ENCODE measurements at regions not wholly inside any gene's neighbourhood (a gene's known extent, or its start where the extent isn't known, plus 50 kb on each side); places are given as distances from the start of the nearest gene placed in this dataset.

- TF ChIP-seq, protein P1, sequence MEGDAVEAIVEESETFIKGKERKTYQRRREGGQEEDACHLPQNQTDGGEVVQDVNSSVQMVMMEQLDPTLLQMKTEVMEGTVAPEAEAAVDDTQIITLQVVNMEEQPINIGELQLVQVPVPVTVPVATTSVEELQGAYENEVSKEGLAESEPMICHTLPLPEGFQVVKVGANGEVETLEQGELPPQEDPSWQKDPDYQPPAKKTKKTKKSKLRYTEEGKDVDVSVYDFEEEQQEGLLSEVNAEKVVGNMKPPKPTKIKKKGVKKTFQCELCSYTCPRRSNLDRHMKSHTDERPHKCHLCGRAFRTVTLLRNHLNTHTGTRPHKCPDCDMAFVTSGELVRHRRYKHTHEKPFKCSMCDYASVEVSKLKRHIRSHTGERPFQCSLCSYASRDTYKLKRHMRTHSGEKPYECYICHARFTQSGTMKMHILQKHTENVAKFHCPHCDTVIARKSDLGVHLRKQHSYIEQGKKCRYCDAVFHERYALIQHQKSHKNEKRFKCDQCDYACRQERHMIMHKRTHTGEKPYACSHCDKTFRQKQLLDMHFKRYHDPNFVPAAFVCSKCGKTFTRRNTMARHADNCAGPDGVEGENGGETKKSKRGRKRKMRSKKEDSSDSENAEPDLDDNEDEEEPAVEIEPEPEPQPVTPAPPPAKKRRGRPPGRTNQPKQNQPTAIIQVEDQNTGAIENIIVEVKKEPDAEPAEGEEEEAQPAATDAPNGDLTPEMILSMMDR (IDR thresholded peaks at IDR 0.05) = no peak
- TF ChIP-seq MAZ (IDR thresholded peaks at IDR 0.05; ENCODE audit: borderline replicate concordance, low read depth, low read length) (no peak), ESRRA (IDR thresholded peaks at IDR 0.05; ENCODE audit: borderline replicate concordance, low read length) (no peak), RFX5 (IDR thresholded peaks at IDR 0.05) (no peak), JUNB (IDR thresholded peaks at IDR 0.05) (no peak), CEBPB (IDR thresholded peaks at IDR 0.05) (no peak), POLR2A (IDR thresholded peaks at IDR 0.05; ENCODE audit: low read length) (no peak), BHLHE40 (IDR thresholded peaks at IDR 0.05; ENCODE audit: low read depth, low read length) (no peak), KDM5A (IDR thresholded peaks at IDR 0.05) (no peak), JUN (IDR thresholded peaks at IDR 0.05) (no peak), RAD21 (conservative IDR thresholded peaks at IDR 0.05 in 1 of 2, IDR thresholded peaks at IDR 0.05 in 1 of 2) (no peak), MAFK (IDR thresholded peaks at IDR 0.05; ENCODE audit: partially characterized antibody) (no peak), NR3C1 (IDR thresholded peaks at IDR 0.05) (no peak)
- TF ChIP-seq, protein P2, sequence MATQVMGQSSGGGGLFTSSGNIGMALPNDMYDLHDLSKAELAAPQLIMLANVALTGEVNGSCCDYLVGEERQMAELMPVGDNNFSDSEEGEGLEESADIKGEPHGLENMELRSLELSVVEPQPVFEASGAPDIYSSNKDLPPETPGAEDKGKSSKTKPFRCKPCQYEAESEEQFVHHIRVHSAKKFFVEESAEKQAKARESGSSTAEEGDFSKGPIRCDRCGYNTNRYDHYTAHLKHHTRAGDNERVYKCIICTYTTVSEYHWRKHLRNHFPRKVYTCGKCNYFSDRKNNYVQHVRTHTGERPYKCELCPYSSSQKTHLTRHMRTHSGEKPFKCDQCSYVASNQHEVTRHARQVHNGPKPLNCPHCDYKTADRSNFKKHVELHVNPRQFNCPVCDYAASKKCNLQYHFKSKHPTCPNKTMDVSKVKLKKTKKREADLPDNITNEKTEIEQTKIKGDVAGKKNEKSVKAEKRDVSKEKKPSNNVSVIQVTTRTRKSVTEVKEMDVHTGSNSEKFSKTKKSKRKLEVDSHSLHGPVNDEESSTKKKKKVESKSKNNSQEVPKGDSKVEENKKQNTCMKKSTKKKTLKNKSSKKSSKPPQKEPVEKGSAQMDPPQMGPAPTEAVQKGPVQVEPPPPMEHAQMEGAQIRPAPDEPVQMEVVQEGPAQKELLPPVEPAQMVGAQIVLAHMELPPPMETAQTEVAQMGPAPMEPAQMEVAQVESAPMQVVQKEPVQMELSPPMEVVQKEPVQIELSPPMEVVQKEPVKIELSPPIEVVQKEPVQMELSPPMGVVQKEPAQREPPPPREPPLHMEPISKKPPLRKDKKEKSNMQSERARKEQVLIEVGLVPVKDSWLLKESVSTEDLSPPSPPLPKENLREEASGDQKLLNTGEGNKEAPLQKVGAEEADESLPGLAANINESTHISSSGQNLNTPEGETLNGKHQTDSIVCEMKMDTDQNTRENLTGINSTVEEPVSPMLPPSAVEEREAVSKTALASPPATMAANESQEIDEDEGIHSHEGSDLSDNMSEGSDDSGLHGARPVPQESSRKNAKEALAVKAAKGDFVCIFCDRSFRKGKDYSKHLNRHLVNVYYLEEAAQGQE (IDR thresholded peaks at IDR 0.05) = no peak
Observed at GRCh38 chr4:12389604-12390003, 960.9 kb upstream of the HS3ST1 start.
